ENCODE measurements at regions not wholly inside any gene's neighbourhood (a gene's known extent, or its start where the extent isn't known, plus 50 kb on each side); places are given as distances from the start of the nearest gene placed in this dataset.
"Not testable (repeated sequence)": the region's sequence is repeated elsewhere in the genome, so short reads cannot be mapped to it uniquely, and the experiment has no call there.

DNA sequence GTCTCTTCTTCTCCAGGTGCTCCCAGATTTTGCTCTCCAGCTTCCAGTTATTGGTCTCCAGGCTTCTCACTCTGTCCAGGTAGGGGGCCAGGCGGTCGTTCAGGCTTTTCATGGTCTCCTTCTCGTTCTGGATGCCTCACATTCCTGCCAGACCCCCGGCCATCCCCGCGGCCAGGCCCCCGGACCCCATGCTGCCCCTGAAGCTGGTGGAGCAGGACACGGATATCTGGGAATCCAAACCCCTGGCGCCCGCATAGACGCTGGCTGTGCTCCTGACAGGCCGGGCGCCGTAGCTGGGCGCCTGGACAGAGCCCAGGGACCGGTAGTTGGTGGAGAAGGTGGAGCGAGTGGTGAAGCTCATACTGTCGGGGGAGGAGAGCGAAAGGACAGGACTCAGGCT lies 534.4 kb upstream of the TLE4 start:
- DNase-seq, result no peak

DNA sequence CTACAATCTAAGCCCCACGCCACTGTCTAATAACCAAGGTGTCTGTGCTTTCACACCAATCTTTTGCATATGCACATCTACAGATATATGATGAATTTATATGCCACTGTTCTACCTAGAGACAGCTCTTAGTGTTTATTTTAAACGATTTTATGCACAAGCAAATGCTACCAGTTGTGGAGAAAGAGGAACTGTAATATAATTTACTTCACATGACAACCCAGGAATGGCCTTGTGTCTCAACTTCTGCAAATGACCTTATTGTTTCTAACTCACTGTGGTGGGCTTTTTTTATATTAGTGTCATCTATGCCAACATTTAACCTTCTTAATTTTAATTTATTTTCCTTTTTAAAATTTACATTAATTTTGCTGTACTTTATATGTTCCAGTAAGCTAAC lies 531.1 kb upstream of the TLE4 start:
- DNase-seq, result no peak

- no peak for DNase-seq
Observed at GRCh38 chr9:79041266-79041665, 530.5 kb upstream of the TLE4 start.

- no peak for DNase-seq
Observed at GRCh38 chr9:79043916-79044315, 527.8 kb upstream of the TLE4 start.

DNA sequence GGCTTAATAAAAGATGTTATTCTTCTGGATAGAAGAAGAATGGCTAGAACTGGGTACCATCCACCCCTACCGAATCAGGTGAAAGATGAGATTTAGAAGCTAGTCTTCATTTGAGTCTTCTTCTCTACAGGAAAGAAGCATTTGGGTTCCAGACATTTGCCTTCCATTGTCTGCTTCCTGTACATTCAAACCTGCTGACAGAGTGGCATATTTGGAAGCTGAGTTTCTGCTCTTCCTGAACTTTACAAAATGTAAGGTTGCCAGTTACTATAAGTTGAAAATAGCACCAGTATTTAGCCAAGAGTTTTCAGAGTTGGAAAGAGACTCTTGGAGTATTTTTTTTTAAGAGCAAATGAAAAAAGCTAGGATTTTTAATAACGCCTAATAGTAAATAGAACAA lies 525.4 kb upstream of the TLE4 start:
- no peak for DNase-seq

GRCh38 chr9:79049371-79049770 lies 522.4 kb upstream of the TLE4 start:
- no peak for DNase-seq

DNA sequence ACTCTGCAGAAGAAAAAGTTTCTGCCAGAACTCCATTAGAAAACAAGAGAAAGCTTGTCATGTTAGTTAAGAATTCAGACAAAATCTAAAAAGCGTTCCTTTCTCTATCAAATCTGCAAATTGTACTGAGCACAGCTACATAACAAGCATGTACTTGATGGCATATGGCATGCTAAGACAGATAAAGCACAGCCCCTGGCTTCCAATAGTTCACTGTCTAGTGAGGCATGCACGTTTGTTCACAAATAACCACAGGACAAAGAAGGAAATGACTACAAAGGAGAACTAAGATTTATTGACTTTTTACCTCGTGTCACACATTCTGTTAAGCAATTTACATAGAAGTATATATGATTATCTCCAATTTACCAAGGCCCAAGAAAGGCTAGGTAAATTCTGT lies 518.2 kb upstream of the TLE4 start:
- DNase-seq, result no peak

DNA sequence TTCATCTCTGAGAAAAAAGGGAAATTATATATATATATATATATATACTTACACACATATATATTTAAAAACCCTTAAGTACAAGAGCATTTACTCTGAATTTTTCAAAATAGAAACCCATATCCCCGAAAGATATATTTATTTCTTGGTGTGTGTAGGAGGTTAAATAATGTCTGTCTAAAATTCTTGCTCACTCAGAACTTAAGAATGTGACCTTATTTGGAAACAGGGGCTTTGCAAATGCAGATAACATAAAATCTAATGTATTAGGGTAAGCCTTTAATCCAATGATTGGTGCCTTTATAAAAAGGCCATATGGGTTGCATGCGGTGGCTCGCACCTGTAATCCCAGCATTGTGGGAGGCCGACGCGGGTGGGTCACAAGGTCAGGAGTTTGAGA lies 517.3 kb upstream of the TLE4 start:
- DNase-seq, result no peak

- no peak for DNase-seq
Observed at GRCh38 chr9:79056041-79056440, 515.7 kb upstream of the TLE4 start.

GRCh38 chr9:79057576-79057975 lies 514.2 kb upstream of the TLE4 start:
- DNase-seq, result no peak

DNA sequence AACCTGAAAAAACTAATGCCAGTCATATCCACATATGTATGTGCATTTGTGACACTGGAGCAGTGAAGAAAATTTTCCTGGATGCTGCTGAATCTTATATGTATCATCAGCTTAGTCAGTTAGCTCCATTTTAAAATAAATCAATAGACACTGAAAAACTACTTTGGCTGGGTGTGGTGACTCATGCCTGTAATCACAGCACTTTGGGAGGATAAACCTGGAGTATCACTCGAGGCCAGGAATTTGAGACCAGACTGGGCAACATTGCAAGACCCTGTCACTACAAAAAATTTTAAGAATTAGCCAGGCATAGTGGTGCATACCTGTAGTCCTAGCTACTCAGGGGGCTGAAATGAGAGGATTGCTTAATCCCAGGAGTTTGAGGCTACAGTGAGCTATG lies 511.0 kb upstream of the TLE4 start:
- DNase-seq, result no peak

- no peak for DNase-seq
Observed at GRCh38 chr9:79061752-79062616, 509.8 kb upstream of the TLE4 start.

GRCh38 chr9:79073201-79073600 lies 498.6 kb upstream of the TLE4 start:
- no peak for DNase-seq

GRCh38 chr9:79080536-79080935 lies 491.2 kb upstream of the TLE4 start:
- no peak for DNase-seq

- no peak for DNase-seq
Observed at GRCh38 chr9:79083621-79084020, 488.1 kb upstream of the TLE4 start.

GRCh38 chr9:79087133-79087532 lies 484.6 kb upstream of the TLE4 start:
- no peak for DNase-seq

DNA sequence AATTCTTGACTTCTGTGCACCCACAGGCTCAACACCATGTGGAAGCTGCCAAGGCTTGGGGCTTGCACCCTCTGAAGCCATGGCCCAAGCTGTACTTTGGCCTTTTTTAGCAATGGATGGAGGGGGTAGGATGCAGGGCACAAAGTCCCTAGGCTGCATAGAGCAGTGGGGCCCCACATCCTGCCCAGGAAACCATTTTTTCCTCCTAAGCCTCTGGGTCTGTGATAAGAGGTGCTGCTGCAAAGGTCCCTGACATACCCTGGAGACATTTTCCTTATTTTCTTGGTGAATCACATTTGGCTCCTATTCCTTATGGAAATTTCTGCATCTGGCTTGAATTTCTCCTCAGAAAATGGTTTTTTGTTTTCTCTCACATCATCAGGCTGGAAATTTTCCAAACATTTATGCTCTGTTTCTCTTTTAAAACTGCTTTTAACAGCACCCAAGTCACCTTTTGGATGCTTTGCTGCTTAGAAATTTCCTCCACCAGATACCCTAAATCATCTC lies 482.7 kb upstream of the TLE4 start:
- no peak for DNase-seq

GRCh38 chr9:79089851-79090250 lies 481.9 kb upstream of the TLE4 start:
- DNase-seq, result not testable (repeated sequence)

- not testable (repeated sequence) for DNase-seq
Observed at GRCh38 chr9:79103257-79103656, 468.5 kb upstream of the TLE4 start.

- DNase-seq, result no peak
Observed at GRCh38 chr9:79104216-79104615, 467.5 kb upstream of the TLE4 start.

GRCh38 chr9:79104951-79105350 lies 466.8 kb upstream of the TLE4 start:
- no peak for DNase-seq

DNA sequence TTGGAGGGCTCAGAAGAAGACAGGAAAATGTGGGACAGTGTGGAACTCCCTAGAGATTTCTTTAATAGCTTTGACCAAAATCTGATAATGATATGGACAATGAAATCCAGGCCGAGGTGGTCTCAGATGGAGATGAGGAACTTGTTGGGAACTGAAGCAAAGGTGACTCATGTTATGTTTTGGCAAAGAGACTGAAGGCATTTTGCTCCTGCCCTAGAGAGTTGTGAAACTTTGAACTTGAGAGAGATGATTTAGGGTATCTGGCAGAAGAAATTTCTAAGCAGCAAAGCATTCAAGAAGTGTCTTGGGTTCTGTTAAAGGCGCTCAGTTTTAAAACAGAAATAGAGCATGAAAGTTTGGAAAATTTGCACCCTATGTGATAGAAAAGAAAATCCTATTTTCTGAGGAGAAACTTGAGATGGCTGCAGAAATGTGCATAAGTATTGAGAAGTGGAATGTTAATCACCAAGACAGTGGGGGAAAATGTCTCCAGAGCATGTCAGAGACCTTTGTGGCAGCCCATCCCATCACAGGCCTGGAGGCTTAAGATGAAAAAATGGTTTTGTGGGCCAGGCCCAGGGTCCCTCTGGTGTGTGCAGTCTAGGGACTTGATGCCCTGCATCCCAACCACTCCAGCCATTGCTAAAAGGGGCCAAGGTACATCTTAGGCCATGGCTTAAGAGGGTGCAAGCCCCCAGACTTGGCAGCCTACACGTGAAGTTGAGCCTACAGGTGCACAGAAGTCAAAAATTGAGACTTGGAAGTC lies 463.7 kb upstream of the TLE4 start:
- no peak for DNase-seq

DNA sequence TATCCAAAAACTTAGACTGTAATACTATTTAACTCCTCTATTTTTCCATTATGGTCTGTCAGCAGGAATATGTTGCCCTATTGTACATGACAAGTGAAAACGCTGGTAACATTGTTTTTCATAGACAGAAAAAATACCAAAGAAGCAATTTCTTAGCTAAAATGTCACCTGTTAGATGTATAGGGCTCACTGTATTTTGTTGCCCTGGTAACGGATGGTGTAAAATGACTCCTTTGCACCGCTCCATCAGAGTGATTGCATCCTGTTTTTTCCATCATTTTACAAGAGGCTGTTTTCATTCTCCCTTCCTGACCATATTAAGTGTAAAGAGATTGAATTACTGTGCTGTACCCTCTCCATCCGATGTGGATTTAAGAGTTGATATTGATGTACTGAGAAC lies 460.1 kb upstream of the TLE4 start:
- DNase-seq, result no peak

DNA sequence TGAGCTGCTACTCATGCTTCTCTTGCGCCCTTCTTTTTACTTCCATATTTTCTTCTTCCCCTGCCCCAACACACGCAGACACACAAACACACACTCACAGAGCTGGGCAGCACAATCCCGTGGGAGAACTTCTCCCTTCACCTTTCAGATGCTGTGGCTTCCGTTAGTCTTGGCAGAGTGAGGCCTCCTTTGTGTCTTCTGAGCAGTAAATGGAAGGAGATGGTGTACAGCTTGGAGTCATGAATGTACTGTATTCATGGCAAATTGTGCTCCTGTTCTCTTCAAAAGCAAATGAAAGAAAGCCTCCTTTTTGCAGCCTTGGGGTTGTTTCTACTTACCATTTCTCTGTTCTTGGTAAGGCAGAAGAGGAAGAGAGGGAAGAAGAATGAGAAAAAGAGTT lies 456.6 kb upstream of the TLE4 start:
- DNase-seq, result no peak
